Renal pelvis (tissue), 1 donor: ENCODE measurements at regions not wholly inside any gene's neighbourhood (a gene's known extent, or its start where the extent isn't known, plus 50 kb on each side); places are given as distances from the start of the nearest gene placed in this dataset.
A peak's percentile ranks its signal among the peaks of the same experiment; 100 is the strongest.
"Not testable (repeated sequence)": the region's sequence is repeated elsewhere in the genome, so short reads cannot be mapped to it uniquely, and the experiment has no call there.

Experiments used
- DNase-seq: peaks from one replicate; pipeline ENCODE4 v3.0.0-alpha.2; 2013

DNA sequence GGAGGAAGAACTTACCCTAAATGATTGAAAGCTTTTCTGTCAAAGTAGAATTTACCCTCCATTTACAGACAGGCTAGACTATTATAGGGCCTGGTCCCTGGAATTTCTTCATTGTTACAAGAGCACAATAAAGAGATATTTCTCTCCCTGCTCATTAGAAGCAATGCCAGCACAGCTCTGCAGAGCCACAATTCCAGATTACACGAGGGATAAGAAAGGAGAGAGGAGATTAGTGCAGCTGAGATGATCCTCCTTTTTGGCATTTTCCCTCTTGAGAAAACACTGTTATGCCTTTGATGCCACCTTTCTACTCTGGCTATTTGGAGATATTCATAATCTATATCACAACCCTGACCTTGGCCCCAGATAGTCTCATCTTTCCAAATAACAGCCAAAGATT is 1119.5 kb upstream of the TMPRSS15 start:
- DNase-seq = no peak

- DNase-seq = no peak
Observed at GRCh38 chr21:19523746-19524145, 1120.2 kb upstream of the TMPRSS15 start.

DNA sequence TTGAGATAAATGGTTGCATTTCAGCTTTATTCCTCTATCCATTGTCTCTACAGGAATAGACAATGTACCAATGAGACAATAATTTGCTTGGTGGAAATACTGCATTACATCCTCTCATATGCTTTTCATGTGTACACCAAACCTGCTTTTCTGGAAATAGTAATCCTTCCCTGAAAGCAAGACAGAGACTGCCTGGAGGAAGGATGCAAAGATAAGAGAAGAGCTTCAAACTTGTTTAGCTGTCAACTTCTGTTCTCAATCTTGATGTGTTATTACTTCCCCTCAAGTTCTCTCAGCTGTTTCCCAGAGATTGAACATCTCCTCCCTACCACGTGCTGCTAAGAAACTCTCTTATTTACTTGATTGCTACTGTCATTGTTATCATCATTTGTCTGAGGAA is 1125.4 kb upstream of the TMPRSS15 start:
- no peak for DNase-seq

DNA sequence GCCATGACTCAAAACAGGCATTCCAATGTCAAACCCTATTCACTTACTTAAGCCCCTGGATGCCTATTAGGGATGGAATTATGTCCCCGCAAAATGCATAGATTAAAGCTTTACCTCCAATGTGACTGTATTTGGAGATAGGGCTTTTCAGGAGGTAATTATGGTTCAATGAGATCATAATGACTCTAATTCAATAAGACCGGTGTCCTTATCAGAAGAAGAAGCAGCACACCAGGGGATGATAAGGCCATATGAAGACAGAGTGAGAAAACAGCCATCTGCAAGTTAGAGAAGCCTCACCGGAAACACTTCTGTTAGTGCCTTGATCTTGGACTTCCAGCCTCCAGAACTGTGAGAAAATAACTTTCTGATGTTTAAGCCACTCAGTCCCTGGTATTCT is 1131.8 kb upstream of the TMPRSS15 start:
- DNase-seq = no peak

- no peak for DNase-seq
Observed at GRCh38 chr21:19537116-19537515, 1133.5 kb upstream of the TMPRSS15 start.

DNA sequence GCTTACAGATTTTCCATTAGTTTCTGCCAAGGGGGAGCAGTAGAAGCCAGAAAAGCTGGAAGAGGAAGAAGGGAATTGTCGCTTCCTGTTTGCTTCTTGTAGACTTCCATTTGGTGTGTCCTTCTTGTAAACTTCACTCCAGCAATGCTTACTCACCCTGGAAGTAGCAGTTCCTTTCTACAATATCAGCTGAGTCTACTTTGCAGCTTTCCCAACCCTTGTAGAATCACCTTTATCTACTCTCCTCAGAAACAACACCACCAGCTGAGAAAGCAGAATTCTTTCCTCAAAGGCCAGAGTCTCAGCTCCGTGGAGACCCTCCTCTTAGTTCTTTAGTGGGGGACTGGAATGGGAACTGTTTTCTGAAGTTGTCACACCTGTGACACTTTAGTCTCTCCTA is 1136.7 kb upstream of the TMPRSS15 start:
- DNase-seq = no peak

GRCh38 chr21:19541602-19542001 is 1138.0 kb upstream of the TMPRSS15 start:
- no peak for DNase-seq

DNA sequence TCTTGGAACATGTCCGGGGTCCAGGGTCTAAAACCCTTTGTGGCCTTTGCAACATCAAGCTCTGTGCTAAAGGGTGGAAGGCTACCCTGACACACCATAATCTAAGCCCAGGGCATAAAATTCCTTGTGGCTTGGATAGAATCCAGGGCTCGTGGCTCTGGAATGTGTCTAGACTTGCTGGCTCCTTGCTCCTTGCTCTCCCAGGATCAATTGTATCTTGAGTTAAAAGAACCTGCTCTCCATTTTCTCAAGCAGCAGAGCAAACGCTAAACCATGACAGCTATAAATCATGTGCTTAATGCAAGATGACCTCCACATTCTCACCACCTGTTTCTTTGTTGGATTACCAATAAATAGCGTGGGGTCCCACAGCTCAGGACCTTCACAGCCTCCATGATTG is 1140.9 kb upstream of the TMPRSS15 start:
- DNase-seq = not testable (repeated sequence)

- no peak for DNase-seq
Observed at GRCh38 chr21:19547951-19548840, 1144.6 kb upstream of the TMPRSS15 start.

GRCh38 chr21:19553919-19554615 is 1150.5 kb upstream of the TMPRSS15 start:
- DNase-seq = no peak

DNA sequence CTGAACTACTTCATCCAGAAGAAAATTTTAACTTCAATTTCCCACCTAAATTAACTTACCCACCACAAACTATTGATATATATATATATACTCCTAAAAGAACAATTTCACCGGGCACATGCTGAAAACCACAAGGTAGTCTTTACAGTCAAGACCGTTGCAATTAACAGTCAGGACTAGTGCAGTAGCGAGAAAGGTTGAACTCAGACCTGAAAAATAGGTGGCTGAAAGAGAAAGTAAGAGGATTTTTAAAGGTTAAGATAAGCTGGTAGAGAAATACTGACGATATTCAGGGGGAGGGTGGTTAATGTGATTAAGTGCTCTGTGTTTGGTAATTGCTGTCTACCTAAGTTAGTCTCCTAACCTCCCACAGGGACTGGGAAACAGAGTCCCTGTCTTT is 1153.5 kb upstream of the TMPRSS15 start:
- DNase-seq = no peak

GRCh38 chr21:19557488-19557887 is 1153.9 kb upstream of the TMPRSS15 start:
- no peak for DNase-seq

- no peak for DNase-seq
Observed at GRCh38 chr21:19565587-19565986, 1162.0 kb upstream of the TMPRSS15 start.

GRCh38 chr21:19566975-19567374 is 1163.4 kb upstream of the TMPRSS15 start:
- DNase-seq = no peak

GRCh38 chr21:19577381-19577780 is 1173.8 kb upstream of the TMPRSS15 start:
- no peak for DNase-seq

DNA sequence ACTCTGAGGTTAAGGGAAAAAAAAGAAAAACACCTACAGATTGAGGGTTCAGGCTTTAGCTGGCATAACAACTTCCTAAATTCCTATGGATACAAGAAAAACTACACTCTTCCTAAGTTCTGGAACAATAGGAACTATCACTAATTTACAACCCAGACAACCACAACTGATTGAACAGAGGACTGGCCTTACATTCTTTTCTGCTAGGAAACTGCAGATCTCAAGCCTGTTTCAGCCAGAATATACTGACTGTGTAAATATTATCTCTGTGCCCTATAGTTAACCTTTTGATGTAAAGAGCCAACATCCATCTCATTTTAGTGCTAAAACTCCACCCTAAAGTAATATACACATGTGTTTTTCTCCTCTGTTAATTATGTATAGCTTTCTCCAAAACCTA is 1186.5 kb upstream of the TMPRSS15 start:
- DNase-seq = no peak

GRCh38 chr21:19603011-19603593 is 1199.5 kb upstream of the TMPRSS15 start:
- no peak for DNase-seq

DNA sequence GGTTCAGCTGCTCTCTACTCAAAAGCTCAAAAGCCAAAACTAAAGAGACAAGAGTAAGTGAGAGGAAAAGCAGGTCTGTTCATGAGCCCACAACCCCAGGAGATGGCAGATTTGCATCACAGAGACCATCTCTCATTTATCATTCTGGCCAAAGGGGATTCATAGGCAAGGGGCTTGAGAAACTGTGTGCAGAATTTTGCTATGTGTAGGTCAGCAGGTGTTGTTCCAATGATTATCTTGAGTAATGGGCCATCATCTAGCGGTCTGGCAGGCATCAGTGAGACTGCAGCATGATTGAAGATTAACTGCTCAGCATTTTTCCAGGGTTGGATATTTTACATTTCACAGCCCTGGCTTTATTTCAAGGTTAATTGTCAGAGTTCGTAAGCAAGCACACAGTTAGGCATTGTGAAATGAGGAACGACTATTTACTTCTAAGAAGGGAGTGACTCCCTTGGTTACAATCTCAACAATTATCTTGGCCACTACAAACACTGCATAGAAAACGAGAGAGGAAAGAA is 1204.6 kb upstream of the TMPRSS15 start:
- peak; percentile 42 for DNase-seq

DNA sequence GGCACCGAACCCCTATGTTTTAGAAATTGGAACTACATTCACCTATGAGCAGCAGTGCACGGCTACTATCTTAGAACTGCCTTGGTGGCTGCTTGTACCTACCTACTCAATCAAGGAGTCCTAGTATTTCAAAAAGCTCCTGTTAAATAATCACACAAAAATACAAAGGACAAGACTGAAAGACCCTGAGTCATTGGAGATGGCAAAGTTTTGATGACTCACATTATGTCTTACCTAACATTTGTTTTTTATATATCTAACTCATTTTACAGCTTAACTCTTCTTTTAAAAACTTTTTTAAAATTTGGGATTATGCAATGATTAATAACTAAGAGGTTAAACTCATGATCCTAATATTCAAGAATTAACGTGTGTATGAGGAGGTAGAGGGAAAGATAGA is 1206.0 kb upstream of the TMPRSS15 start:
- no peak for DNase-seq

DNA sequence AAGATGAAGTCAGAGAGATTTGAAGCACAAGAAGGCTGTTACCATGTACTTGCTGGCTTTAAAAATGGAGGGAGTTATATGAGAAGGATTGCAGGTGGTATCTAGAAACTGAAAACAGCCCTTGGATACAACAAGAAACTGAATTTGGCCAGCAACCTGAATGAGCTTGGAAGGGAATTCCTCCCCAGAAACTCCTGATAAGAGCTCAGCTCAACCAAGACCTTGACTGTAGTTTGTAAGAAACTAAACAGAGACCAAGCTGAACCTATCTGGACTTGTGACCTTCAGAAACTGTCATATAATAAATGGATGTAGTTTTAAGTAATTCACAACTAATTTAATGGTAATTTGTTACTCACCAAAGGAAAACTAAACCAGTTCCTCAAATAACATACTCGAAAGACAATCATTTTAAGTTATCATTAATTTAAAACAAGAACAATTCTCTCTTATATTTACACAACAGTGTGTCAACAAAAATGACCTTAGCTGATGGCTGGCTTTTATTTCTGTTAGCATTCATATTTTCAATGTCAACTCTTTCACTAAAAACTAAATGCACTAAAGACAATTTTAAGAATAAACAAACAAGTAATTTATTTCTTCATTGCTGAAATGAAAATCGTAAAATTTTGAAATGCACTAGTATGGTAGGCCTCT is 1218.4 kb upstream of the TMPRSS15 start:
- no peak for DNase-seq

- no peak for DNase-seq
Observed at GRCh38 chr21:19640964-19641363, 1237.4 kb upstream of the TMPRSS15 start.

GRCh38 chr21:19648391-19648790 is 1244.8 kb upstream of the TMPRSS15 start:
- no peak for DNase-seq
